ENCODE measurements at regions not wholly inside any gene's neighbourhood (a gene's known extent, or its start where the extent isn't known, plus 50 kb on each side); places are given as distances from the start of the nearest gene placed in this dataset.

GRCh38 chr5:124895236-124895635 lies 148.8 kb upstream of the ZNF608 start:
- Mint-ChIP-seq H3K36me3 (ENCODE audit: low read depth) (no peaks in the 10 kb centered on the region), H3K27me3 (no peaks in the 10 kb centered on the region), H3K27ac (no peak overlapping the region), H3K4me1 (ENCODE audit: low read depth) (no peaks in the 10 kb centered on the region), H3K4me3 (no peak overlapping the region), H3K9me3 (no peaks in the 10 kb centered on the region)
- CTCF ChIA-PET: no interaction called here
- no peak for TF ChIP-seq CTCF (IDR thresholded peaks at IDR 0.05)
- Histone ChIP-seq H3K27me3 (ENCODE audit: control insufficient read depth in 1 of 2, insufficient read depth in 2 of 2, low read length in 2 of 2) (no peaks in the 10 kb centered on the region), H3K36me3 (ENCODE audit: insufficient read depth, low read length) (no peaks in the 10 kb centered on the region), H3K9me3 (ENCODE audit: control insufficient read depth in 1 of 2, insufficient read depth in 1 of 2, low read length in 2 of 2) (peaks cover 0 to 15% of the 10 kb centered on the region in 2 experiments), H3K4me1 (ENCODE audit: insufficient read depth, low read length) (no peaks in the 10 kb centered on the region), H3K27ac (ENCODE audit: low read depth in 1 of 2, low read length in 2 of 2) (no peak overlapping the region), H3K4me3 (ENCODE audit: low read length) (no peak overlapping the region)
- intact Hi-C loops (cut with DNase I, micrococcal nuclease): no loop called here
- no peak for ATAC-seq (ENCODE audit: poor library complexity)
- POLR2A ChIA-PET: no interaction called here
- no peak for DNase-seq

- no peaks in the 10 kb centered on the region for H3K27me3 ChIP-seq (ENCODE audit: control insufficient read depth in 1 of 2, insufficient read depth in 2 of 2, low read length in 2 of 2)
- no peaks in the 10 kb centered on the region for H3K27me3 Mint-ChIP-seq
- ATAC-seq (ENCODE audit: poor library complexity) (no peak), DNase-seq (no peak)
- H3K4me3 Mint-ChIP-seq: no peak overlapping the region
- H3K4me1 ChIP-seq (ENCODE audit: insufficient read depth, low read length): no peaks in the 10 kb centered on the region
- H3K36me3 Mint-ChIP-seq (ENCODE audit: low read depth): no peaks in the 10 kb centered on the region
- TF ChIP-seq CTCF (IDR thresholded peaks at IDR 0.05): no peak
- POLR2A ChIA-PET: no interaction called here
- H3K27ac Mint-ChIP-seq: no peak overlapping the region
- intact Hi-C loops (cut with DNase I, micrococcal nuclease): no loop called here
- no peaks in the 10 kb centered on the region for H3K36me3 ChIP-seq (ENCODE audit: insufficient read depth, low read length)
- no peak overlapping the region for H3K4me3 ChIP-seq (ENCODE audit: low read length)
- H3K27ac ChIP-seq (ENCODE audit: low read depth in 1 of 2, low read length in 2 of 2): no peak overlapping the region
- peaks cover 5% of the 10 kb centered on the region for H3K4me1 Mint-ChIP-seq (ENCODE audit: low read depth)
- H3K9me3 ChIP-seq (ENCODE audit: control insufficient read depth in 1 of 2, insufficient read depth in 1 of 2, low read length in 2 of 2): no peaks in the 10 kb centered on the region
- CTCF ChIA-PET: no interaction called here
- no peaks in the 10 kb centered on the region for H3K9me3 Mint-ChIP-seq
Observed at GRCh38 chr5:124901081-124901480, 154.6 kb upstream of the ZNF608 start.

DNA sequence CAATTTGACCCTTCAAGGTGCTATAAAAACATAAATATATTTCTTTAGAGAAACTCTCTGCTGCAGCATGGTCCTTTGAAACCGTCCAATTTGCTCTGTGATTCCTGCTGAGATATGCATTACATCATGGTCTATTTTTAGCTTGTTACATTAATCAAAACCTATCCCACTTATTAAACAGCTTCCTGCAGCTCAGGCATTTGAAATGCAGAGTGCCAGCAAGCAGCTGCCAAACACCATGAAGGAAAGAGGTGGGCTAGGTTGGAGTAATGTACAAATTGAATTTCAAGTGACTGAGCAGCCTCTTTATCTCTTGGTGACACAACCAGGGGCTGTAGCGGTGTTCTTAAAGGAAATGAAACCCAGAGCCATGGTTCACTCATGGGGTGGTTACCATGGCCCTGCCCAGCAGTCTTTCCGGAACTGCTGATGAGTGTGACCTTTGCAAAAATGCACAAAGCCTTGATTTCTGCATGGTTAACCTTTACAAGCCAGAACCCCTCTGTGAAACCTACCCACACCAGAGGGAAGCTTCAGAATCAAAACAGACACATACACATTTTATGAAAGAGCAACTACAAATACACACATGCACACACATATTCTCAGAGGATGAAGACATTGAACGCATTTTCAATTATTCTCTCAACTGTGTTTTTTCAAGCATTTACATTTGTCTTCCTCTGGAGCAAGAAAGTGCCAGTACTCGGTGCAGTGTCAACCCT lies 155.8 kb upstream of the ZNF608 start:
- peak in 4 of 14 experiments; percentile 3 to 38 (median 26) for DNase-seq
- ATAC-seq (ENCODE audit: poor library complexity): no peak
- no peak overlapping the region for H3K4me3 Mint-ChIP-seq

More for the DNA sequence above, 155.8 kb upstream of the ZNF608 start:
- no peak overlapping the region for H3K27ac ChIP-seq (ENCODE audit: low read depth in 1 of 2, low read length in 2 of 2)
- H3K27me3 ChIP-seq (ENCODE audit: control insufficient read depth in 1 of 2, insufficient read depth in 2 of 2, low read length in 2 of 2): no peaks in the 10 kb centered on the region
- no peak overlapping the region for H3K27ac Mint-ChIP-seq
- no peaks in the 10 kb centered on the region for H3K4me1 ChIP-seq (ENCODE audit: insufficient read depth, low read length)
- no peaks in the 10 kb centered on the region for H3K36me3 Mint-ChIP-seq (ENCODE audit: low read depth)
- no peaks in the 10 kb centered on the region for H3K27me3 Mint-ChIP-seq
- no peak overlapping the region for H3K4me3 ChIP-seq (ENCODE audit: low read length)
- ChIA-PET CTCF (no interaction called here), POLR2A (no interaction called here)
- TF ChIP-seq CTCF (IDR thresholded peaks at IDR 0.05): no peak
- no peaks in the 10 kb centered on the region for H3K36me3 ChIP-seq (ENCODE audit: insufficient read depth, low read length)
- H3K9me3 Mint-ChIP-seq: no peaks in the 10 kb centered on the region
- peaks cover 5% of the 10 kb centered on the region for H3K4me1 Mint-ChIP-seq (ENCODE audit: low read depth)
- H3K9me3 ChIP-seq (ENCODE audit: control insufficient read depth in 1 of 2, insufficient read depth in 1 of 2, low read length in 2 of 2): no peaks in the 10 kb centered on the region
- intact Hi-C loops (cut with DNase I, micrococcal nuclease): no loop called here

Data from CD4-positive, alpha-beta T cell (primary cell).